Spinal cord (tissue), 9 donors: ENCODE measurements at regions not wholly inside any gene's neighbourhood (a gene's known extent, or its start where the extent isn't known, plus 50 kb on each side); places are given as distances from the start of the nearest gene placed in this dataset.
A peak's percentile ranks its signal among the peaks of the same experiment; 100 is the strongest.

Source experiments
- DNase-seq, 6 donors: peaks; one replicate each; pipeline versions ENCODE4 v3.0.0 to v3.0.0-alpha.2; 2013 to 2015; ENCODE audit warnings: low spot score in 6 of 6, low read depth in 4 of 6
- H3K27ac ChIP-seq: one replicate; pipeline ENCODE4 v1.5.1; 2013; ENCODE audit warnings: low read depth, low read length, control low read depth
- H3K27me3 ChIP-seq: one replicate; pipeline ENCODE4 v1.6.1; 2013; ENCODE audit warnings: low read length; ENCODE audit not compliant: control insufficient read depth, insufficient read depth
- H3K36me3 ChIP-seq: one replicate; pipeline ENCODE4 v1.6.1; 2013; ENCODE audit warnings: low read length; ENCODE audit not compliant: control insufficient read depth, insufficient read depth
- H3K4me1 ChIP-seq: one replicate; pipeline ENCODE4 v1.6.1; 2013; ENCODE audit warnings: low read length; ENCODE audit not compliant: control insufficient read depth, insufficient read depth
- H3K4me3 ChIP-seq: one replicate; pipeline ENCODE4 v1.5.1; 2013; ENCODE audit warnings: low read depth, low read length, control low read depth
- H3K9me3 ChIP-seq: one replicate; pipeline ENCODE4 v1.6.1; 2013; ENCODE audit warnings: low read length; ENCODE audit not compliant: control insufficient read depth, insufficient read depth
- WGBS: methylation state at CpG from one replicate; pipeline ENCODE4 v1.1.5; 2013; ENCODE audit warnings: missing lambda C conversion rate; ENCODE audit not compliant: insufficient coverage; 5-methylcytosine and 5-hydroxymethylcytosine counted together
- donor health status: healthy.

DNA sequence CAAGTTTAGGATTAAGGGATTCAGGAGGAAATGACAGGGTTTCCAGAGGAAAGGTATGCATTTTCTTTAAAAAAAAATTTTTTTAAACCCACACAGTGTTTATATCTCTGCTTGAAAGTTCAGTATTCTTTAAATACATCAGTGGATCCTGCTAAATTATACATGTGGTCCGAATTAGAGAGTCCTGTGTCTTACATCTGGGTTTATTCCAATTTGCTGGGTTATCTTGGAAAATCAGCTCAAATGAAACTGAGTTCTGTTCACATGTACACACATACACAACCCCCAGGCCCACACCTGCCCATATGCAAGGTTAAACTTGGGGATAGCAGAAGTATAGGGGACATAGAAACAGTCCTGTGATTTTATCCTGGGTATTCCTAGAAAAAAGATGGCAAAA is 493.7 kb downstream of the ZNF608 start:
- H3K4me1 ChIP-seq = peaks cover 4% of the 10 kb centered on the region
- no peak overlapping the region for H3K4me3 ChIP-seq
- no peaks in the 10 kb centered on the region for H3K36me3 ChIP-seq
- H3K9me3 ChIP-seq = peaks cover 2% of the 10 kb centered on the region
- H3K27ac ChIP-seq = no peak overlapping the region
- H3K27me3 ChIP-seq = no peaks in the 10 kb centered on the region
- no CpG with 5 or more reads among the region's 1 CpG for WGBS
- DNase-seq = peak in 1 of 6 donors; percentile 11

GRCh38 chr5:124252191-124252638 is 494.2 kb downstream of the ZNF608 start:
- Histone ChIP-seq H3K27me3 (no peaks in the 10 kb centered on the region), H3K36me3 (no peaks in the 10 kb centered on the region), H3K4me1 (peaks cover 4% of the 10 kb centered on the region), H3K9me3 (peaks cover 2% of the 10 kb centered on the region), H3K4me3 (no peak overlapping the region), H3K27ac (peak overlapping the region; percentile 19)
- DNase-seq = peak in 2 of 6 donors; percentile 38 to 51
- 20% methylated on average over 2 of the region's 2 CpGs for WGBS

GRCh38 chr5:124245276-124245675 is 501.2 kb downstream of the ZNF608 start:
- H3K4me1 ChIP-seq = no peaks in the 10 kb centered on the region
- H3K9me3 ChIP-seq = peaks cover 13% of the 10 kb centered on the region
- H3K4me3 ChIP-seq = no peak overlapping the region
- DNase-seq = no peak
- H3K27ac ChIP-seq = no peak overlapping the region
- no peaks in the 10 kb centered on the region for H3K27me3 ChIP-seq
- no peaks in the 10 kb centered on the region for H3K36me3 ChIP-seq

GRCh38 chr5:124240732-124241131 is 505.7 kb downstream of the ZNF608 start:
- Histone ChIP-seq H3K4me1 (no peaks in the 10 kb centered on the region), H3K27ac (no peak overlapping the region), H3K4me3 (no peak overlapping the region), H3K27me3 (no peaks in the 10 kb centered on the region), H3K36me3 (no peaks in the 10 kb centered on the region), H3K9me3 (peaks cover 11% of the 10 kb centered on the region)
- WGBS = no CpG with 5 or more reads among the region's 1 CpG
- DNase-seq = no peak

- peaks cover 2% of the 10 kb centered on the region for H3K9me3 ChIP-seq
- no peaks in the 10 kb centered on the region for H3K27me3 ChIP-seq
- WGBS = 100% methylated on average over 1 of the region's 3 CpGs
- H3K27ac ChIP-seq = no peak overlapping the region
- H3K36me3 ChIP-seq = no peaks in the 10 kb centered on the region
- no peaks in the 10 kb centered on the region for H3K4me1 ChIP-seq
- no peak for DNase-seq
- no peak overlapping the region for H3K4me3 ChIP-seq
Observed at GRCh38 chr5:124239572-124239971, 506.9 kb downstream of the ZNF608 start.

DNA sequence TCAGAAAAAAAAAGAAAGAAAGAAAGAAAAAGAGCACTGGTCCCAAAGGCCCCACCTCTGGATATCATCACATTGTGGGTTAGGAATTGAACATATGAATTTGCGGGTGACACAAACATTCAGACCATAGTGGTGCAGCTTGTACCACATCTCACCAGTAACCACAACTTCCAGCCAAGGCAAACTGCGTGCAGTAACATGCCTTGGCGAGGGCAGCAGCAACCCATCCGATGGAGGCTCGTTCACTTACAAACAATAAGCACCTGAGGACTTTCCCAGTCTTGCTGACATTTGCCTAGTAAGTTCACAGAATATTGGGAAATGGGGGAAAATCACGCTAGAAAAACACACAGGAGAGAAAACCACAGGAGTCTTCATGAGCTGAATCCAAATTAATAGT is 508.1 kb downstream of the ZNF608 start:
- Histone ChIP-seq H3K27me3 (no peaks in the 10 kb centered on the region), H3K27ac (no peak overlapping the region), H3K4me3 (no peak overlapping the region), H3K4me1 (no peaks in the 10 kb centered on the region), H3K36me3 (no peaks in the 10 kb centered on the region), H3K9me3 (no peaks in the 10 kb centered on the region)
- no peak for DNase-seq
- 80% methylated on average over 1 of the region's 6 CpGs for WGBS

- Histone ChIP-seq H3K9me3 (no peaks in the 10 kb centered on the region), H3K27me3 (no peaks in the 10 kb centered on the region), H3K4me3 (no peak overlapping the region), H3K27ac (no peak overlapping the region), H3K4me1 (peaks cover 7% of the 10 kb centered on the region), H3K36me3 (no peaks in the 10 kb centered on the region)
- DNase-seq = peak in 1 of 6 donors; percentile 6
- WGBS = no CpG with 5 or more reads among the region's 1 CpG
Observed at GRCh38 chr5:124237206-124237695, 509.2 kb downstream of the ZNF608 start.

- no peaks in the 10 kb centered on the region for H3K9me3 ChIP-seq
- H3K27me3 ChIP-seq = no peaks in the 10 kb centered on the region
- DNase-seq = peak in 2 of 6 donors; percentile 43 to 67
- no peak overlapping the region for H3K4me3 ChIP-seq
- H3K4me1 ChIP-seq = peaks cover 7% of the 10 kb centered on the region
- no peaks in the 10 kb centered on the region for H3K36me3 ChIP-seq
- no peak overlapping the region for H3K27ac ChIP-seq
- 71% methylated on average over 2 of the region's 3 CpGs for WGBS
Observed at GRCh38 chr5:124236361-124237205, 509.9 kb downstream of the ZNF608 start.

DNA sequence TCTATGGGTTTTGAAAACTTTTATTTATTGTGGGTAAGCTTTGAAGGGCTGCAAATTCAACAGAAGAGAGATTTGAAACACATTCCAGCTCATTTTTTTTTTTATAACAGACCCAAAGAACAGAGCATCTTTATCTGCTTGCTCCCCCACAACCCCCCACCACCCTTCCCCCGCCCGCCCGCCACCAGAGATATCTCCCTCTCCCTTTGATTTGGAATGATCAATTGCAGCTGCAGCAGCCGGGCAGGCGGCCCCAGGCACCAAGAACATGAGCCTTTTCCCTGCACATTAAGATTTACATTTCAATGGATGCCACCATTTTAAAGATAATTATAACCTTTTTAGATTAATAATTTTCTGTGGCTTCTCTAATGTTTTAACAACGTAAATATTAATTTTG is 510.9 kb downstream of the ZNF608 start:
- Histone ChIP-seq H3K36me3 (no peaks in the 10 kb centered on the region), H3K27ac (no peak overlapping the region), H3K9me3 (no peaks in the 10 kb centered on the region), H3K4me1 (peaks cover 7% of the 10 kb centered on the region), H3K27me3 (no peaks in the 10 kb centered on the region), H3K4me3 (no peak overlapping the region)
- no CpG with 5 or more reads among the region's 6 CpGs for WGBS
- peak in 2 of 6 donors; percentile 24 to 35 for DNase-seq
